ENCODE measurements at regions not wholly inside any gene's neighbourhood (a gene's known extent, or its start where the extent isn't known, plus 50 kb on each side); places are given as distances from the start of the nearest gene placed in this dataset.

DNA sequence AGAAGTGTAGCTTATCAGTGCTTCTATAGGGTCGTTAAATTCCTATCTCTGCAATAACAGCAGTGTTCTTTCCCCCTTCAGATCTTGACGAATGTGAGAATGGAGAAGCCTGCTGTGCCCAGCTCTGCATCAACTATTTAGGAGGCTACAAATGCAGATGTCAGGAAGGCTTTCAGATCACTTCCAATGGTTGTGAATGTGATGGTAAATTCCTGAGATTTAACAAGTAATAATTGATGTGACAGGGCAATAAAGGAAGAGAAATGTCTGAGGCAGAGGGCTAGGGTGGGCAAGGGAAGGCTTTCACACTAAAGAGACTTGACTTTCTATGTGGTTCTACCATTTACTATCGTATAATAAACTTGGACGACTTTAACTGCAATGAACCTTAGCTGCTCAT lies 711.7 kb upstream of the GOLIM4 start:
- H3K4me1 ChIP-seq (ENCODE audit: control insufficient read depth in 1 of 2, insufficient read depth in 2 of 2, low read length in 2 of 2): no peaks in the 10 kb centered on the region
- H3K9me3 ChIP-seq (ENCODE audit: control insufficient read depth in 1 of 2, insufficient read depth in 1 of 2, low read depth in 1 of 2, low read length in 2 of 2): no peaks in the 10 kb centered on the region
- no peaks in the 10 kb centered on the region for H4K20me1 ChIP-seq (ENCODE audit: insufficient read depth)
- DNase-seq (ENCODE audit: low read depth, low spot score) (no peak), ATAC-seq (no peak)
- intact Hi-C loops (cut with micrococcal nuclease): no loop called here
- no peaks in the 10 kb centered on the region for H3K27me3 ChIP-seq (ENCODE audit: insufficient read depth, low read length)
- no peaks in the 10 kb centered on the region for H3K36me3 ChIP-seq (ENCODE audit: control insufficient read depth in 1 of 2, insufficient read depth in 2 of 2, low read length in 2 of 2)
- no TSS peak for BruUV-seq (replicated peaks)
- ChIA-PET POLR2A (interaction anchor here (0.9 kb wide), 1 partner anchor 9 kb away, joined by 3 read pairs; no protein-coding TSS in a partner anchor), RAD21 (ENCODE audit: low non-redundant PET in 1 of 2, low total read pairs in 2 of 2, uncharacterized antibody in 2 of 2, unreplicated experiment in 2 of 2) (no interaction called here), CTCF (interaction anchor here (1.0 kb wide), 1 partner anchor 40 kb away, joined by 3 read pairs; no protein-coding TSS in a partner anchor)
- no peak overlapping the region for H3K27ac ChIP-seq (ENCODE audit: low read depth, low read length)
- TF ChIP-seq SRF (IDR thresholded peaks at IDR 0.05; ENCODE audit: low read depth) (no peak), YY1 (IDR thresholded peaks at IDR 0.05; ENCODE audit: extremely low read depth, insufficient replicate concordance, low read depth, low read length) (no peak), EZH2 (IDR thresholded peaks at IDR 0.05) (no peak)
- TF ChIP-seq, protein P1, sequence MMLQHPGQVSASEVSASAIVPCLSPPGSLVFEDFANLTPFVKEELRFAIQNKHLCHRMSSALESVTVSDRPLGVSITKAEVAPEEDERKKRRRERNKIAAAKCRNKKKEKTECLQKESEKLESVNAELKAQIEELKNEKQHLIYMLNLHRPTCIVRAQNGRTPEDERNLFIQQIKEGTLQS (IDR thresholded peaks at IDR 0.05): no peak
- H3K4me3 ChIP-seq (replicated peaks in 1 of 2; ENCODE audit: low read depth in 1 of 2, low read length in 2 of 2): no peak overlapping the region
- H3K9ac ChIP-seq (ENCODE audit: low read length): no peak overlapping the region
- H3K4me2 ChIP-seq (ENCODE audit: low read length): no peak overlapping the region
- H3K79me2 ChIP-seq (ENCODE audit: insufficient read depth, low read length): no peaks in the 10 kb centered on the region
- no peaks in the 10 kb centered on the region for H3K9me2 ChIP-seq (ENCODE audit: insufficient read depth)
- no peak overlapping the region for H2AFZ ChIP-seq (ENCODE audit: low read depth, low read length, poor library complexity, severe bottlenecking)

DNA sequence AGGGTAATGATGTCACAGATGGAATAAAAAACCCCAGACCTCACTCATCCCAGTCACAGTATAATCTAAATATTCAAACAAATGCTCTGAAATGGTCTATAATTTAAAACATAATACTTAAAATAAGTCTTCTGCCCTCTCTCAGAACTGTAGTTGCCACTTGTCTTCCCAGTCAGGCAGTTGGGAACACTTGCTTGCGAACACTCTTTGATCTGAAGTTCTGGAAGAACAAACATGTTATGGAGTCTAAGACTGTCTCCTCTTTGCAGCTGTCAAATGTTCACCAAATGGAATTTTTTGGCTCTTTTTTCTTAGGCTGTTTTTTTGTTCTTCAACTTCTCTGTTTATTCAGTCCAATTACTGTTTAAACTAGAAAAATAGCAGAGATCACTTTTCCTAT lies 711.1 kb upstream of the GOLIM4 start:
- Histone ChIP-seq H4K20me1 (ENCODE audit: insufficient read depth) (no peaks in the 10 kb centered on the region), H3K36me3 (ENCODE audit: control insufficient read depth in 1 of 2, insufficient read depth in 2 of 2, low read length in 2 of 2) (no peaks in the 10 kb centered on the region), H3K9ac (ENCODE audit: low read length) (no peak overlapping the region), H3K27me3 (ENCODE audit: insufficient read depth, low read length) (no peaks in the 10 kb centered on the region), H3K4me1 (ENCODE audit: control insufficient read depth in 1 of 2, insufficient read depth in 2 of 2, low read length in 2 of 2) (no peaks in the 10 kb centered on the region), H2AFZ (ENCODE audit: low read depth, low read length, poor library complexity, severe bottlenecking) (no peak overlapping the region), H3K4me3 (replicated peaks in 1 of 2; ENCODE audit: low read depth in 1 of 2, low read length in 2 of 2) (no peak overlapping the region), H3K4me2 (ENCODE audit: low read length) (no peak overlapping the region), H3K9me2 (ENCODE audit: insufficient read depth) (no peaks in the 10 kb centered on the region), H3K79me2 (ENCODE audit: insufficient read depth, low read length) (no peaks in the 10 kb centered on the region), H3K9me3 (ENCODE audit: control insufficient read depth in 1 of 2, insufficient read depth in 1 of 2, low read depth in 1 of 2, low read length in 2 of 2) (no peaks in the 10 kb centered on the region), H3K27ac (ENCODE audit: low read depth, low read length) (no peak overlapping the region)
- CTCF ChIA-PET: no interaction called here
- RAD21 ChIA-PET (ENCODE audit: low non-redundant PET in 1 of 2, low total read pairs in 2 of 2, uncharacterized antibody in 2 of 2, unreplicated experiment in 2 of 2): no interaction called here
- DNase-seq (ENCODE audit: low read depth, low spot score) (no peak), ATAC-seq (no peak)
- TF ChIP-seq TCF7L2 (IDR thresholded peaks at IDR 0.05; ENCODE audit: borderline replicate concordance, extremely low read depth, insufficient read depth, insufficient read length) (no peak), ZFX (IDR thresholded peaks at IDR 0.05) (no peak), YY1 (IDR thresholded peaks at IDR 0.05; ENCODE audit: extremely low read depth, insufficient replicate concordance, low read depth, low read length) (no peak), JUND (IDR thresholded peaks at IDR 0.05) (no peak), SIN3A (IDR thresholded peaks at IDR 0.05; ENCODE audit: low read depth) (no peak), CBX3 (IDR thresholded peaks at IDR 0.05; ENCODE audit: low read depth) (no peak), POLR2AphosphoS5 (IDR thresholded peaks at IDR 0.05; ENCODE audit: low read depth, low read length) (no peak), SRF (IDR thresholded peaks at IDR 0.05; ENCODE audit: low read depth) (no peak), POLR2A (IDR thresholded peaks at IDR 0.05; ENCODE audit: borderline replicate concordance, extremely low read depth, insufficient read depth, insufficient read length) (no peak), CEBPB (IDR thresholded peaks at IDR 0.05; ENCODE audit: low read depth) (no peak), FOSL1 (IDR thresholded peaks at IDR 0.05; ENCODE audit: low read depth) (no peak), ELF1 (IDR thresholded peaks at IDR 0.05; ENCODE audit: borderline replicate concordance, low read depth) (no peak), EZH2 (IDR thresholded peaks at IDR 0.05) (no peak), RAD21 (IDR thresholded peaks at IDR 0.05; ENCODE audit: low read depth) (no peak)
- TF ChIP-seq, protein P2, sequence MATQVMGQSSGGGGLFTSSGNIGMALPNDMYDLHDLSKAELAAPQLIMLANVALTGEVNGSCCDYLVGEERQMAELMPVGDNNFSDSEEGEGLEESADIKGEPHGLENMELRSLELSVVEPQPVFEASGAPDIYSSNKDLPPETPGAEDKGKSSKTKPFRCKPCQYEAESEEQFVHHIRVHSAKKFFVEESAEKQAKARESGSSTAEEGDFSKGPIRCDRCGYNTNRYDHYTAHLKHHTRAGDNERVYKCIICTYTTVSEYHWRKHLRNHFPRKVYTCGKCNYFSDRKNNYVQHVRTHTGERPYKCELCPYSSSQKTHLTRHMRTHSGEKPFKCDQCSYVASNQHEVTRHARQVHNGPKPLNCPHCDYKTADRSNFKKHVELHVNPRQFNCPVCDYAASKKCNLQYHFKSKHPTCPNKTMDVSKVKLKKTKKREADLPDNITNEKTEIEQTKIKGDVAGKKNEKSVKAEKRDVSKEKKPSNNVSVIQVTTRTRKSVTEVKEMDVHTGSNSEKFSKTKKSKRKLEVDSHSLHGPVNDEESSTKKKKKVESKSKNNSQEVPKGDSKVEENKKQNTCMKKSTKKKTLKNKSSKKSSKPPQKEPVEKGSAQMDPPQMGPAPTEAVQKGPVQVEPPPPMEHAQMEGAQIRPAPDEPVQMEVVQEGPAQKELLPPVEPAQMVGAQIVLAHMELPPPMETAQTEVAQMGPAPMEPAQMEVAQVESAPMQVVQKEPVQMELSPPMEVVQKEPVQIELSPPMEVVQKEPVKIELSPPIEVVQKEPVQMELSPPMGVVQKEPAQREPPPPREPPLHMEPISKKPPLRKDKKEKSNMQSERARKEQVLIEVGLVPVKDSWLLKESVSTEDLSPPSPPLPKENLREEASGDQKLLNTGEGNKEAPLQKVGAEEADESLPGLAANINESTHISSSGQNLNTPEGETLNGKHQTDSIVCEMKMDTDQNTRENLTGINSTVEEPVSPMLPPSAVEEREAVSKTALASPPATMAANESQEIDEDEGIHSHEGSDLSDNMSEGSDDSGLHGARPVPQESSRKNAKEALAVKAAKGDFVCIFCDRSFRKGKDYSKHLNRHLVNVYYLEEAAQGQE (IDR thresholded peaks at IDR 0.05; ENCODE audit: low read depth): no peak
- TF ChIP-seq, protein P3, sequence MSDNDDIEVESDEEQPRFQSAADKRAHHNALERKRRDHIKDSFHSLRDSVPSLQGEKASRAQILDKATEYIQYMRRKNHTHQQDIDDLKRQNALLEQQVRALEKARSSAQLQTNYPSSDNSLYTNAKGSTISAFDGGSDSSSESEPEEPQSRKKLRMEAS (IDR thresholded peaks at IDR 0.05): no peak
- intact Hi-C loops (cut with micrococcal nuclease): no loop called here
- POLR2A ChIA-PET: interaction anchor here (0.9 kb wide), 1 partner anchor 9 kb away, joined by 3 read pairs; no protein-coding TSS in a partner anchor
- BruUV-seq (replicated peaks): no TSS peak
